ENCODE measurements at regions not wholly inside any gene's neighbourhood (a gene's known extent, or its start where the extent isn't known, plus 50 kb on each side); places are given as distances from the start of the nearest gene placed in this dataset.
"Not testable (repeated sequence)": the region's sequence is repeated elsewhere in the genome, so short reads cannot be mapped to it uniquely, and the experiment has no call there.

DNA sequence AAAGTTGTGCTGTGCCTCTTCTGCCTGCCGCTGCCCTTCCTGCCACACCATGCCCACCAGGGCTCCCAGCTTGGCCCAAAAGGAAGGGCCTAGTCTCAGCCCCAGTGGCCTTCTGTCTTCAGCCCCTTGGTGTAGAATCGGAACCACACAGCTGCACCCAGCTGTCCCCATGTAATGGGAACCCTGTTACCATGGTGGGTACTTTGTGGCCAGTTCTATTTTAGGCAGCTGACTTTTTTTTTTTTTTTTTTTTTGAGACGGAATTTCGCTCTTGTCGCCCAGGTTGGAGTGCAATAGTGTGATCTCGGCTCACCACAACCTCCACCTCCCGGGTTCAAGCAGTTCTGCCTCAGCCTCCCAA lies 163.3 kb upstream of the GSE1 start:
- no peaks in the 10 kb centered on the region for H3K9me3 ChIP-seq (ENCODE audit: control insufficient read depth, insufficient read depth, low read length)
- H3K4me3 ChIP-seq (ENCODE audit: low read depth, low read length): no peak overlapping the region
- H3K27me3 ChIP-seq (ENCODE audit: control insufficient read depth, insufficient read depth, low read length): peaks cover 3% of the 10 kb centered on the region
- H3K36me3 ChIP-seq (ENCODE audit: control insufficient read depth, insufficient read depth, low read length): no peaks in the 10 kb centered on the region
- H3K9ac ChIP-seq (ENCODE audit: low read depth, low read length): no peak overlapping the region
- no peaks in the 10 kb centered on the region for H3K4me1 ChIP-seq (ENCODE audit: control insufficient read depth, insufficient read depth, low read length)

DNA sequence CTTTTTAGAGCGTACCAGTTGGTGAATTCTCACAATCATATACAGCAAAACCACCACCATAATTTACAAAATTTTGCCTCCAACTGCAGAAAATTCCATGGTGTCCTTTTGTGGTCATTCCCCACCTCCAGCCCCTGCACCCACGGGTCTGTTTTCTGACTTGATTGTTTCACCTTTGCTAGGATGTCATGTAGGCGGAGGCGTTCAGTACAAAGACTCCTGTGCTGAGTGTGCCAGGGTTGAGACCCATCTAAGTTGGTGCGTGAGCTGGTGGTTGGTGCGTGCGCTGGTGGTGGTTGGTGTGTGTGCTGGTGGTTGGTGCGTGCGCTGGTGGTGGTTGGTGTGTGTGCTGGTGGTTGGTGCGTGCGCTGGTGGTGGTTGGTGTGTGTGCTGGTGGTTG lies 162.0 kb upstream of the GSE1 start:
- not testable (repeated sequence) for H3K36me3 ChIP-seq (ENCODE audit: control insufficient read depth, insufficient read depth, low read length); H3K9me3 ChIP-seq (ENCODE audit: control insufficient read depth, insufficient read depth, low read length); H3K4me1 ChIP-seq (ENCODE audit: control insufficient read depth, insufficient read depth, low read length); H3K4me3 ChIP-seq (ENCODE audit: low read depth, low read length); H3K27me3 ChIP-seq (ENCODE audit: control insufficient read depth, insufficient read depth, low read length); H3K9ac ChIP-seq (ENCODE audit: low read depth, low read length)

DNA sequence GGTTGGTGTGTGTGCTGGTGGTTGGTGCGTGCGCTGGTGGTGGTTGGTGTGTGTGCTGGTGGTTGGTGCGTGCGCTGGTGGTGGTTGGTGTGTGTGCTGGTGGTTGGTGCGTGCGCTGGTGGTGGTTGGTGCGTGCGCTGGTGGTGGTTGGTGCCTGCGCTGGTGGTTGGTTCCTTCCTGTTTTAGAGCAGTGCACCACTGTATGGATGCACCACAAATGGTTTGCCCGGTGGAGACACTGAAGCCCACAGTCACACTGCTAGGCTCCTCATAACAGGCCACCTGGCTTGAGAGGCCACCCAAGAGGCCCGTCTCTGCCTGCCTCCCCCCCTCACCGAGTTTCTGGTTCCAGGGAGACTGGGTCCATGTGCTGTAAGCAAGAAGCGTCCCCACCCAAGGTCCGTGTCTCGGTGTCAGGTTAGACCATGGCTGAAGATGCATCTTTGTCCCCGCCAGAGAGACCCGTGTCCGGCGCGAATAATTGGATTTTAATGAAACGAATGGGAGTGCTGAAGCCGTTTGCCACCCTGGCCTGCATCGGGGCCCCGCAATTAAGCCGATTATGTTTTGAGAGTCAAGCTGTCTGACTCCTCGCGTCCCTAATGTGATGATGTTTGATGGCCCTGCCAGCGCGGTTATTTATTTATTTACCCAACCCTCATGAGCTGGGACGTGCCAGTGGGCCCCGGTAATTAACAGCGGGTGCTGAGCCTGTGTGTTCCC lies 161.3 kb upstream of the GSE1 start:
- no peak overlapping the region for H3K9ac ChIP-seq (ENCODE audit: low read depth, low read length)
- H3K27me3 ChIP-seq (ENCODE audit: control insufficient read depth, insufficient read depth, low read length): peaks cover 6% of the 10 kb centered on the region
- no peaks in the 10 kb centered on the region for H3K4me1 ChIP-seq (ENCODE audit: control insufficient read depth, insufficient read depth, low read length)
- no peak overlapping the region for H3K4me3 ChIP-seq (ENCODE audit: low read depth, low read length)
- no peaks in the 10 kb centered on the region for H3K9me3 ChIP-seq (ENCODE audit: control insufficient read depth, insufficient read depth, low read length)
- H3K36me3 ChIP-seq (ENCODE audit: control insufficient read depth, insufficient read depth, low read length): no peaks in the 10 kb centered on the region

DNA sequence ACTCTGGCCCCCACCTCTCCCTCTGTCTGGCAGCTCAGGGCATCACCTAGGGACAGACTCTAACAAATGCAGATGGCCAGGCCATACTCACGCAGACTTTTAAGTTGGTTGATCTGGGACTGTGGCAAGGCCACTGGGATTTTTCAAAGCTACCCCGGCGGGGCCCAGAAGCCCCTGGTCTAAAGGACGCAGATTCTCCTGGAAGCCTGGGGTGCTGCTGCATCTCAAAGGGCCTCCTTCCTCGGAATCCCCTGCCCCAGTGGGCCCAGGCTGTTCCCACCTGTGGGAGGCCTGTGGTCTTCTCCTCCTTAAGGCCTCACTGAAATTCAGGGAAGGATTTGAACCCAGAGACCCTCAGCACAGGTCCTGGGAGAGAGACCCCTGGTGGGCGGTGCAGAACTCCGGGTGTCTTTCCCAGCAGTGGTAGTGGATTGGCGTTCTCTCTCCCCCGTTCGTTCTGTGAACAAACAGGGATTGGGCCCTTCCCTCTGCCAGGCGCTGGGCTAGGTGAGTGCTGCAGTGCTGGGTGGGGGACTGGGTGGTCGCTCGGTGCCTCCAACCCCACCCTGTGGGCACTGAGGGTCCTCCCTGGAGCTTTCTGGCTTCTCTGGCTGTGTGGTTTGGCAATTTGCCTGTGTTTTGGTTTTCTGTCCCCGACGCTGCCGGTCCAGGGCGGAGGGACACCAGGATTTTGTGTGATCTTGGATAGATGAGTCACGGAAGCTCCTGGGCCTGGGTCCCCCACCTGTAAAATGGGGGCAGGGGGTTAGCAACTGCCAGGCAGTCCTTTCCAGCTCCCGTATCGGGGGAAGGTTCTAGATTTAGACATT lies 160.5 kb upstream of the GSE1 start:
- Histone ChIP-seq H3K4me1 (ENCODE audit: control insufficient read depth, insufficient read depth, low read length) (no peaks in the 10 kb centered on the region), H3K27me3 (ENCODE audit: control insufficient read depth, insufficient read depth, low read length) (peaks cover 9% of the 10 kb centered on the region), H3K9me3 (ENCODE audit: control insufficient read depth, insufficient read depth, low read length) (no peaks in the 10 kb centered on the region), H3K36me3 (ENCODE audit: control insufficient read depth, insufficient read depth, low read length) (no peaks in the 10 kb centered on the region), H3K9ac (ENCODE audit: low read depth, low read length) (no peak overlapping the region), H3K4me3 (ENCODE audit: low read depth, low read length) (no peak overlapping the region)

DNA sequence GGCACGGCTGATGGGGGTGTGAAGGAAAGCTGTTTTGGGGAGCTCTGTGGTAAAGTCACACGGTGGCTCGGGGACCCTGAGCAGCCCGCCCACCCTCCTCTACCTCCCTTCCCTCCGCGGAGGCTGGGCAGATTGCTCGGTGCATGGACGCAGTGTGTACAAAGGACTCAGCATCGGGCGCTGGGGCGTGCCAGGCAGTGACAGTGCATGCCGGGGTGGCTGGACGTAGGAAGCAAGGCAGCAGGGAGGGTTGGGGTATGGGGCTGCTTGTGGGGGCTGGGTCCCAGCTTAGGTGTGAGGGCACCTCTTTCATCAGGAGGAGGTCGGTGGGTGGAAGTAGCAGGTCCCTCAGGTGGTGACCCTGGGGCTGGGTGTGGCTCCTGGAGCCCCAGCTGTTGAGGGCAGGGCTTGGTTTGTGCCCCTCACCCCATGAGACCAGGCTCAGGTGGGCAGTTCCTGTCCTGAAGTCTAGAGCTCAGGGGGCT lies 159.9 kb upstream of the GSE1 start:
- Histone ChIP-seq H3K36me3 (ENCODE audit: control insufficient read depth, insufficient read depth, low read length) (no peaks in the 10 kb centered on the region), H3K4me1 (ENCODE audit: control insufficient read depth, insufficient read depth, low read length) (no peaks in the 10 kb centered on the region), H3K9ac (ENCODE audit: low read depth, low read length) (no peak overlapping the region), H3K27me3 (ENCODE audit: control insufficient read depth, insufficient read depth, low read length) (peaks cover 9% of the 10 kb centered on the region), H3K9me3 (ENCODE audit: control insufficient read depth, insufficient read depth, low read length) (no peaks in the 10 kb centered on the region), H3K4me3 (ENCODE audit: low read depth, low read length) (no peak overlapping the region)

DNA sequence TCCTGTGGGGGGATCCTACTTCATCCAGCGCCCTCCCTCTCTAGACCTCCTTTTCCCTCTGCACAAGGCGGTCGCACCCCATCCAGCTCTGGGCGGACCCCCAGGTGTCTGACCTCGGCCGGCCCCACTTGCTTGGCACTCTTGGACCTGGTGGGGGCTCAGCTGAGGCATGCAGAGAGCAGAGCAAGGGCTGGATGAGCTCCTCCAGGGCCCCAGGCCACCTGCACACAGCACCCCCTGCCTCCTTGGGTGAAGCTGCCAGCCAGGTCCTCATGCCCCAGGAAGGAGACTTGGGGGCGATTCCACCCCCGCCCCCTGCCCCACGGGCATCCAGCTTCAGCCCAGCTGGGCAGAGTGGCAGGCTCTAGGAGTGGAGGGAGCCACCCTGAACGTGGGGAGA lies 159.4 kb upstream of the GSE1 start:
- Histone ChIP-seq H3K9me3 (ENCODE audit: control insufficient read depth, insufficient read depth, low read length) (no peaks in the 10 kb centered on the region), H3K9ac (ENCODE audit: low read depth, low read length) (no peak overlapping the region), H3K4me3 (ENCODE audit: low read depth, low read length) (no peak overlapping the region), H3K36me3 (ENCODE audit: control insufficient read depth, insufficient read depth, low read length) (no peaks in the 10 kb centered on the region), H3K27me3 (ENCODE audit: control insufficient read depth, insufficient read depth, low read length) (peaks cover 9% of the 10 kb centered on the region), H3K4me1 (ENCODE audit: control insufficient read depth, insufficient read depth, low read length) (no peaks in the 10 kb centered on the region)

DNA sequence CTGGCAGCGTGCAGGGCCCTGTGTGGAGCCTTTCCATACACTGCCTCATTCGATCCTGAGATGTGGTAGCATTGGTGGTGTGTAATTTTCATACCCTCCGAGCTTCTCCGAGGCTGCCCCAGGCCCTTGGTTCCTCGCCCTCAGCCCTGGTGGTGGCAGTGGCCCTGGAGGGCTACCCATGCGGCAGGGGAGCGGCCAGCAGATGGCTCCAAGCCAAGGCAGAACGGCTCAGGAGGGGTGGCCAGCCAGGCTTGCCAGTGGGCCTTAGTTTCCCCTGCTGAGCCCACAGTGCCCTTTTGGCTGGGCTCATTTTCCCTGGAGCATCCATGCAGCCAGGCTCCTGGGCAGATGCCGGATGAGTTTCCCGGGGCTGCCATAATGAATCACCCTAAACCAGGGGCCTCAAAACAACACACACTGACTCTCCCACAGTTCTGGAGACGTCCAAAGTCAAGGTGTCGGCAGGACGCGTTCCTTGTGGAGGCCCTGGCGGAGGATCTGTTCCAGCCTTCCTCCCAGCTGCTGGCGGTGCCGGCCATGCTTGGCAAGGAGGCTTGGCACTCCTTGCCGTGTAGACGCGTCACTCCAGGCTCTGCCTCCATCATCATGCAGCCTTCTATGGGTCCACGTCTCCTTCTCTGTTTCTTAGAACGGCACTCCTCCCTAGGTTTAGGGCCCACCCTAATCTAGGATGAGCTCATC lies 158.8 kb upstream of the GSE1 start:
- H3K36me3 ChIP-seq (ENCODE audit: control insufficient read depth, insufficient read depth, low read length): no peaks in the 10 kb centered on the region
- peaks cover 14% of the 10 kb centered on the region for H3K27me3 ChIP-seq (ENCODE audit: control insufficient read depth, insufficient read depth, low read length)

DNA sequence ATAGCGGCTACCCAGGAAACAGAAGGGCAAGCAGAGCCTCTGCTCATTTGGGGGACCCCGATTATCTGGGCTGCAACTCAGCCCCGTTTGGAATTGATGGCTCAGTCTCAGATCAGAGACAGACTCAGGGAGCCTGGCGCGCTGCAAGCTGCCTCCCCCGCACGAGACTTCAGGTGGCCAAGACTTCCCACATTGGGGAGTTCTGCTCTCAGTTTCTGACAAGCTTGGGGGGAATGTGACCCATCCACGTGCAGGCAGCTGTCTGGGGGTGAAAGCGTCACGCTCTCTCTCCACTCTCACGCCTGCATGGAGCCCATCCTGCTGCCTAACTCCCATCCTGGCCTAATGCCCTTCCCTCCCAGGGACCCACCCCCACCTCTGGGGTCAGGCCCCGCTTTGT lies 157.6 kb upstream of the GSE1 start:
- H3K36me3 ChIP-seq (ENCODE audit: control insufficient read depth, insufficient read depth, low read length): no peaks in the 10 kb centered on the region
- H3K9ac ChIP-seq (ENCODE audit: low read depth, low read length): no peak overlapping the region
- H3K4me3 ChIP-seq (ENCODE audit: low read depth, low read length): no peak overlapping the region
- peaks cover 9% of the 10 kb centered on the region for H3K4me1 ChIP-seq (ENCODE audit: control insufficient read depth, insufficient read depth, low read length)
- H3K27me3 ChIP-seq (ENCODE audit: control insufficient read depth, insufficient read depth, low read length): peaks cover 23% of the 10 kb centered on the region
- H3K9me3 ChIP-seq (ENCODE audit: control insufficient read depth, insufficient read depth, low read length): no peaks in the 10 kb centered on the region

More for the DNA sequence above, 158.8 kb upstream of the GSE1 start:
- no peaks in the 10 kb centered on the region for H3K4me1 ChIP-seq (ENCODE audit: control insufficient read depth, insufficient read depth, low read length)
- H3K9me3 ChIP-seq (ENCODE audit: control insufficient read depth, insufficient read depth, low read length): no peaks in the 10 kb centered on the region
- no peak overlapping the region for H3K4me3 ChIP-seq (ENCODE audit: low read depth, low read length)
- H3K9ac ChIP-seq (ENCODE audit: low read depth, low read length): no peak overlapping the region

DNA sequence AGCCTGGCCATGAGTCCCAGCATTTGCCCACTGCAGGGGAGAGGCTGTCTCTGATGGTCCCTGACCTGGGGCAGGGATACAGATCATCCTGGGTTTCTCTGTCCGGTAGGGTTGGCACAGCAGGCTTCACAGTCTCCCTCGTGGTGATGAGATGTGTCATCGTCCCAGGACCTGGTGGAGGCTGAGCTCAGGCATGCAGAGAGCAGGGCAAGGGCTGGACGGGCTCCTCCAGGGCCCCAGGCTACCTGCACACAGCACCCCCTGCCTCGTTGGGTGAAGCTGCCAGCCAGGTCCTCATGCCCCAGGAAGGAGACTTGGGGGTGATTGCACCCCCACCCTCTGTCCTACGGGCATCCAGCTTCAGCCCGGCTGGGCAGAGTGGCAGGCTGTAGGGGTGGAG lies 155.8 kb upstream of the GSE1 start:
- Histone ChIP-seq H3K4me1 (ENCODE audit: control insufficient read depth, insufficient read depth, low read length) (peaks cover 19% of the 10 kb centered on the region), H3K9me3 (ENCODE audit: control insufficient read depth, insufficient read depth, low read length) (no peaks in the 10 kb centered on the region), H3K27me3 (ENCODE audit: control insufficient read depth, insufficient read depth, low read length) (peaks cover 25% of the 10 kb centered on the region)

DNA sequence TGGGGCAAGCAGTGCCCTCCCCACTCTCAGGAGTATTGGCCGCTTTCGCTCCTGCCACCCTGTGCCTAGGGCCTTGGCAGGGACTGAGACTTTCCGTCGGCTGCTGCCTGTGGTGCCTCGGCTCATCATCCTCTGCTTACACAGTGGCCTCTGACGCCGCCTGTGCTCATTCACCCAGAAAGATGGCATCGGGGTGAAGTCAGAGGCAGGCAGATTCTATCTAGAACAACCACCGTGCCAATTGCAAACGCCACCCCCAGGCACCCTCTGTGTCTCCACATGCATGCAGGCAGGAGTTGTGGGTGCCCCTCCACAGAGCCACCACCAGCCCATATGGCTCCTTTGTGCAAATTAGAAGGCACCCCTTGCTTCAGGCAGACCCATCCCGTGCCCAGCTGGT lies 154.2 kb upstream of the GSE1 start:
- Histone ChIP-seq H3K36me3 (ENCODE audit: control insufficient read depth, insufficient read depth, low read length) (no peaks in the 10 kb centered on the region), H3K9ac (ENCODE audit: low read depth, low read length) (no peak overlapping the region), H3K27me3 (ENCODE audit: control insufficient read depth, insufficient read depth, low read length) (peaks cover 33% of the 10 kb centered on the region), H3K4me1 (ENCODE audit: control insufficient read depth, insufficient read depth, low read length) (peaks cover 19% of the 10 kb centered on the region), H3K9me3 (ENCODE audit: control insufficient read depth, insufficient read depth, low read length) (no peaks in the 10 kb centered on the region), H3K4me3 (ENCODE audit: low read depth, low read length) (no peak overlapping the region)

More for the DNA sequence above, 155.8 kb upstream of the GSE1 start:
- Histone ChIP-seq H3K36me3 (ENCODE audit: control insufficient read depth, insufficient read depth, low read length) (no peaks in the 10 kb centered on the region), H3K9ac (ENCODE audit: low read depth, low read length) (no peak overlapping the region), H3K4me3 (ENCODE audit: low read depth, low read length) (no peak overlapping the region)

DNA sequence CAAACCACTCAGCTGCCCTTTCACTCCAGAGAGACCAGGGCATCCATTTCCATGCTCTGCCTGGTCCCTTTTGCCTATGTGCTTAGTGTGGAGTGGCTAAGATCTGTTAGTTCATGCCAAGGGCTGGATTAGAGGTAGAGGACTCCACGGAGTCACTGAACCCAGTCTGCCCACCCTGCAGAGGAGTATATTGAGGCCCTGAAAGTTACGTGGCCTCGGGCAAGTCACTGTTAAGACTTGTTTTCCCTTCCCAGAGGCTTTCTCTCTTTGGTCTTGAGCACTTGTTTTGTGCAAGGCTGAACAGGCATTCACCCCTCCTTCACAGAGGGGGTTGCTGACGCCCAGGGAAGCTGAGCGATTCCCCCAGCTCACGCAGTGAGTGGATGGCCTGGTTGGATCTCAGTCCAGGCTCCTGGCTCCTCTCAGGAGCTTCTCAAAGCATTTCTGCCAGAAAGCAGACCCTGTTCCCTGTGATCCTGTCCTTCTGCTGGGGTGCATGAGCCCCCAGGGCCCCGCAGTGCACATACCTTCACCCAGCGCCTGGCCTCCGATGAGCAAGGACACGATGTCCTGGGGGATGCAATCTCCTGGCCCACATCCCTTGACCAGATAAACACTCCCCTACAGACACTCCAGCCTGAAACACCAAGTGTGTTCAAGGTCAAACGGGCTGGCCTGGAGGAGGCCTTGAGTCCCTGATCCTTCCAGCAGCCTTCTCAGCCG lies 153.4 kb upstream of the GSE1 start:
- Histone ChIP-seq H3K4me3 (ENCODE audit: low read depth, low read length) (no peak overlapping the region), H3K9me3 (ENCODE audit: control insufficient read depth, insufficient read depth, low read length) (no peaks in the 10 kb centered on the region), H3K9ac (ENCODE audit: low read depth, low read length) (no peak overlapping the region), H3K4me1 (ENCODE audit: control insufficient read depth, insufficient read depth, low read length) (peaks cover 19% of the 10 kb centered on the region), H3K36me3 (ENCODE audit: control insufficient read depth, insufficient read depth, low read length) (no peaks in the 10 kb centered on the region), H3K27me3 (ENCODE audit: control insufficient read depth, insufficient read depth, low read length) (peaks cover 30% of the 10 kb centered on the region)

Measured in iPS-15b (cell line).